Activated naive CD4-positive, alpha-beta T cell treated with anti-CD3 and anti-CD28 coated beads, Interleukin-2, amount 10 ng/mL, durations not matched to agents 7 days and 5 days (primary cell): ENCODE measurements at regions not wholly inside any gene's neighbourhood (a gene's known extent, or its start where the extent isn't known, plus 50 kb on each side); places are given as distances from the start of the nearest gene placed in this dataset.
A peak's percentile ranks its signal among the peaks of the same experiment; 100 is the strongest.

Experiments
- CTCF ChIA-PET: fragments of 350-600 bp; sonication (Branson Sonifier 250); formaldehyde crosslinking; loops from one replicate; lab custom pipeline; 2021; ENCODE audit warnings: antibody characterized with exemption; lab: Charles Lee
- DNase-seq: peaks from one replicate; pipeline ENCODE4 v3.0.0-alpha.2; 2020
- H3K27ac Mint-ChIP-seq: one replicate; pipeline ENCODE4 v1.8.0; 2021; ENCODE audit warnings: mild to moderate bottlenecking, moderate library complexity, mixed read lengths
- H3K27me3 Mint-ChIP-seq: one replicate; pipeline ENCODE4 v1.8.0; 2021; ENCODE audit warnings: mild to moderate bottlenecking, mixed read lengths
- H3K36me3 Mint-ChIP-seq: one replicate; pipeline ENCODE4 v1.8.0; 2021; ENCODE audit warnings: mixed read lengths
- H3K4me1 Mint-ChIP-seq: one replicate; pipeline ENCODE4 v1.8.0; 2021; ENCODE audit warnings: mixed read lengths
- H3K4me3 Mint-ChIP-seq: one replicate; pipeline ENCODE4 v1.8.0; 2021; ENCODE audit warnings: mild to moderate bottlenecking, moderate library complexity, mixed read lengths
- H3K9me3 Mint-ChIP-seq: one replicate; pipeline ENCODE4 v1.8.0; 2021; ENCODE audit warnings: mixed read lengths

- CTCF ChIA-PET, result no interaction called here
- no peaks in the 10 kb centered on the region for H3K36me3 Mint-ChIP-seq
- H3K4me3 Mint-ChIP-seq, result no peak overlapping the region
- H3K9me3 Mint-ChIP-seq, result no peaks in the 10 kb centered on the region
- no peaks in the 10 kb centered on the region for H3K4me1 Mint-ChIP-seq
- H3K27ac Mint-ChIP-seq, result peak overlapping the region; percentile 72
- H3K27me3 Mint-ChIP-seq, result no peaks in the 10 kb centered on the region
- DNase-seq, result no peak
Measured at GRCh38 chr9:126017758-126018157, 270.6 kb downstream of the PBX3 start.

- DNase-seq, result no peak
- Mint-ChIP-seq H3K27ac (no peak overlapping the region), H3K9me3 (peaks cover 7% of the 10 kb centered on the region), H3K36me3 (no peaks in the 10 kb centered on the region), H3K4me1 (no peaks in the 10 kb centered on the region), H3K27me3 (no peaks in the 10 kb centered on the region), H3K4me3 (no peak overlapping the region)
- CTCF ChIA-PET, result no interaction called here
Measured at GRCh38 chr9:126020836-126021235, 273.7 kb downstream of the PBX3 start.

GRCh38 chr9:126023962-126024361 lies 276.8 kb downstream of the PBX3 start:
- no peak for DNase-seq
- no peaks in the 10 kb centered on the region for H3K4me1 Mint-ChIP-seq
- no peaks in the 10 kb centered on the region for H3K36me3 Mint-ChIP-seq
- no peaks in the 10 kb centered on the region for H3K27me3 Mint-ChIP-seq
- no peak overlapping the region for H3K27ac Mint-ChIP-seq
- H3K9me3 Mint-ChIP-seq, result peaks cover 7% of the 10 kb centered on the region
- no peak overlapping the region for H3K4me3 Mint-ChIP-seq
- CTCF ChIA-PET, result no interaction called here

GRCh38 chr9:126024581-126025230 lies 277.5 kb downstream of the PBX3 start:
- H3K36me3 Mint-ChIP-seq, result no peaks in the 10 kb centered on the region
- no peaks in the 10 kb centered on the region for H3K27me3 Mint-ChIP-seq
- no peak overlapping the region for H3K27ac Mint-ChIP-seq
- H3K4me3 Mint-ChIP-seq, result no peak overlapping the region
- no peak for DNase-seq
- CTCF ChIA-PET, result no interaction called here
- H3K9me3 Mint-ChIP-seq, result peaks cover 7% of the 10 kb centered on the region
- no peaks in the 10 kb centered on the region for H3K4me1 Mint-ChIP-seq

GRCh38 chr9:126025991-126026390 lies 278.8 kb downstream of the PBX3 start:
- H3K9me3 Mint-ChIP-seq, result peaks cover 7% of the 10 kb centered on the region
- no peaks in the 10 kb centered on the region for H3K36me3 Mint-ChIP-seq
- peaks cover 4% of the 10 kb centered on the region for H3K27me3 Mint-ChIP-seq
- H3K4me1 Mint-ChIP-seq, result no peaks in the 10 kb centered on the region
- no peak overlapping the region for H3K27ac Mint-ChIP-seq
- no peak overlapping the region for H3K4me3 Mint-ChIP-seq
- no peak for DNase-seq
- CTCF ChIA-PET, result no interaction called here

GRCh38 chr9:126027566-126027965 lies 280.4 kb downstream of the PBX3 start:
- Mint-ChIP-seq H3K36me3 (no peaks in the 10 kb centered on the region), H3K4me1 (no peaks in the 10 kb centered on the region), H3K27ac (no peak overlapping the region), H3K27me3 (peaks cover 4% of the 10 kb centered on the region), H3K9me3 (peaks cover 7% of the 10 kb centered on the region), H3K4me3 (no peak overlapping the region)
- DNase-seq, result no peak
- CTCF ChIA-PET, result no interaction called here

GRCh38 chr9:126028746-126029145 lies 281.6 kb downstream of the PBX3 start:
- no peak for DNase-seq
- Mint-ChIP-seq H3K27ac (no peak overlapping the region), H3K9me3 (peaks cover 6% of the 10 kb centered on the region), H3K4me3 (no peak overlapping the region), H3K36me3 (no peaks in the 10 kb centered on the region), H3K27me3 (peaks cover 8% of the 10 kb centered on the region), H3K4me1 (no peaks in the 10 kb centered on the region)
- CTCF ChIA-PET, result no interaction called here

GRCh38 chr9:126030716-126031115 lies 283.5 kb downstream of the PBX3 start:
- peaks cover 16% of the 10 kb centered on the region for H3K27me3 Mint-ChIP-seq
- no peak for DNase-seq
- no peaks in the 10 kb centered on the region for H3K4me1 Mint-ChIP-seq
- no peaks in the 10 kb centered on the region for H3K36me3 Mint-ChIP-seq
- no peak overlapping the region for H3K4me3 Mint-ChIP-seq
- CTCF ChIA-PET, result no interaction called here
- no peak overlapping the region for H3K27ac Mint-ChIP-seq
- H3K9me3 Mint-ChIP-seq, result no peaks in the 10 kb centered on the region

- CTCF ChIA-PET, result no interaction called here
- H3K27ac Mint-ChIP-seq, result no peak overlapping the region
- H3K4me3 Mint-ChIP-seq, result no peak overlapping the region
- no peaks in the 10 kb centered on the region for H3K9me3 Mint-ChIP-seq
- no peaks in the 10 kb centered on the region for H3K36me3 Mint-ChIP-seq
- H3K4me1 Mint-ChIP-seq, result no peaks in the 10 kb centered on the region
- H3K27me3 Mint-ChIP-seq, result peaks cover 19% of the 10 kb centered on the region
- DNase-seq, result no peak
Measured at GRCh38 chr9:126031116-126031515, 283.9 kb downstream of the PBX3 start.

GRCh38 chr9:126032135-126032534 lies 285.0 kb downstream of the PBX3 start:
- no peak overlapping the region for H3K27ac Mint-ChIP-seq
- DNase-seq, result no peak
- H3K9me3 Mint-ChIP-seq, result no peaks in the 10 kb centered on the region
- H3K4me3 Mint-ChIP-seq, result no peak overlapping the region
- H3K36me3 Mint-ChIP-seq, result no peaks in the 10 kb centered on the region
- H3K4me1 Mint-ChIP-seq, result no peaks in the 10 kb centered on the region
- peaks cover 29% of the 10 kb centered on the region for H3K27me3 Mint-ChIP-seq
- CTCF ChIA-PET, result no interaction called here

GRCh38 chr9:126033318-126033717 lies 286.1 kb downstream of the PBX3 start:
- CTCF ChIA-PET, result no interaction called here
- no peak for DNase-seq
- no peaks in the 10 kb centered on the region for H3K36me3 Mint-ChIP-seq

GRCh38 chr9:126033956-126034355 lies 286.8 kb downstream of the PBX3 start:
- CTCF ChIA-PET, result no interaction called here
- Mint-ChIP-seq H3K27me3 (peaks cover 43% of the 10 kb centered on the region), H3K4me3 (no peak overlapping the region), H3K9me3 (no peaks in the 10 kb centered on the region), H3K27ac (no peak overlapping the region), H3K4me1 (no peaks in the 10 kb centered on the region), H3K36me3 (no peaks in the 10 kb centered on the region)
- DNase-seq, result no peak

More at GRCh38 chr9:126033318-126033717, 286.1 kb downstream of the PBX3 start:
- Mint-ChIP-seq H3K4me3 (no peak overlapping the region), H3K27me3 (peaks cover 38% of the 10 kb centered on the region), H3K27ac (no peak overlapping the region), H3K4me1 (no peaks in the 10 kb centered on the region), H3K9me3 (no peaks in the 10 kb centered on the region)

GRCh38 chr9:126036881-126037291 lies 289.7 kb downstream of the PBX3 start:
- H3K4me1 Mint-ChIP-seq, result no peaks in the 10 kb centered on the region
- H3K9me3 Mint-ChIP-seq, result no peaks in the 10 kb centered on the region
- CTCF ChIA-PET, result no interaction called here
- no peaks in the 10 kb centered on the region for H3K36me3 Mint-ChIP-seq
- DNase-seq, result no peak
- peaks cover 45% of the 10 kb centered on the region for H3K27me3 Mint-ChIP-seq
- no peak overlapping the region for H3K27ac Mint-ChIP-seq
- H3K4me3 Mint-ChIP-seq, result no peak overlapping the region

- no peaks in the 10 kb centered on the region for H3K4me1 Mint-ChIP-seq
- peaks cover 2% of the 10 kb centered on the region for H3K9me3 Mint-ChIP-seq
- no peak overlapping the region for H3K27ac Mint-ChIP-seq
- no peaks in the 10 kb centered on the region for H3K36me3 Mint-ChIP-seq
- H3K4me3 Mint-ChIP-seq, result no peak overlapping the region
- no peak for DNase-seq
- CTCF ChIA-PET, result interaction anchor here (1.2 kb wide), 1 partner anchor 14 kb away, joined by 3 read pairs; no protein-coding TSS in a partner anchor
- H3K27me3 Mint-ChIP-seq, result peaks cover 40% of the 10 kb centered on the region
Measured at GRCh38 chr9:126038790-126039189, 287.8 kb upstream of the MVB12B start.

GRCh38 chr9:126043681-126044080 lies 282.9 kb upstream of the MVB12B start:
- peaks cover 6% of the 10 kb centered on the region for H3K9me3 Mint-ChIP-seq
- CTCF ChIA-PET, result interaction anchor here (0.7 kb wide), 1 partner anchor 506 kb away, joined by 3 read pairs; no protein-coding TSS in a partner anchor
- peaks cover 15% of the 10 kb centered on the region for H3K27me3 Mint-ChIP-seq
- no peak for DNase-seq
- no peak overlapping the region for H3K4me3 Mint-ChIP-seq
- no peak overlapping the region for H3K27ac Mint-ChIP-seq
- H3K36me3 Mint-ChIP-seq, result no peaks in the 10 kb centered on the region
- no peaks in the 10 kb centered on the region for H3K4me1 Mint-ChIP-seq
